ENCODE measurements at regions not wholly inside any gene's neighbourhood (a gene's known extent, or its start where the extent isn't known, plus 50 kb on each side); places are given as distances from the start of the nearest gene placed in this dataset.

DNA sequence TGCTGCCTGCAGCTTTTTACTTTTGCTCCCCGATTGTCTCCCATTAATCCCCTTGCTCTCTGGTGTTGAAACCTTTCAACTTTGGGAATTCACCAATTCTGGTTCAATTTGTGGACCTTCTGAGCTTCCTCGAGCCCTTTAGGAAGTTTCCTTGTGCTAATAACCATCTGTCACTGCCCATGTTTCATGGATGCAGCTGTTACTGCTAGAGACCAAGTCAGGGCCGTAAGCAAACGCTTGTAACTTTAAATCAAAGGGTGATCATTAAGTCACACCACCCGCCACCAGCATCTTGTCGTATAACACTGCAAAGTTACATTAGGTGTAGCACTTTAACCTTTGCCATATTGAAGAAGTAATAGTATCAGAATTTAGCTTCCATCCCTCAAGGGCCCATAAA, 268.3 kb upstream of the SASH1 start:
- Histone ChIP-seq H3K27me3 (ENCODE audit: insufficient read depth, low read length) (no peaks in the 10 kb centered on the region), H3K9ac (ENCODE audit: low read length) (no peak overlapping the region), H3K9me3 (ENCODE audit: control insufficient read depth in 1 of 2, insufficient read depth in 1 of 2, low read depth in 1 of 2, low read length in 2 of 2) (no peaks in the 10 kb centered on the region), H3K4me3 (replicated peaks in 1 of 2; ENCODE audit: low read depth in 1 of 2, low read length in 2 of 2) (no peak overlapping the region), H3K4me2 (ENCODE audit: low read length) (no peak overlapping the region), H3K79me2 (ENCODE audit: insufficient read depth, low read length) (no peaks in the 10 kb centered on the region), H3K4me1 (ENCODE audit: control insufficient read depth in 1 of 2, insufficient read depth in 2 of 2, low read length in 2 of 2) (no peaks in the 10 kb centered on the region), H2AFZ (ENCODE audit: low read depth, low read length, poor library complexity, severe bottlenecking) (no peak overlapping the region), H3K27ac (ENCODE audit: low read depth, low read length) (no peak overlapping the region), H3K36me3 (ENCODE audit: control insufficient read depth in 1 of 2, insufficient read depth in 2 of 2, low read length in 2 of 2) (no peaks in the 10 kb centered on the region), H4K20me1 (ENCODE audit: insufficient read depth) (no peaks in the 10 kb centered on the region), H3K9me2 (ENCODE audit: insufficient read depth) (no peaks in the 10 kb centered on the region)
- ChIA-PET POLR2A (no interaction called here), RAD21 (ENCODE audit: low non-redundant PET in 1 of 2, low total read pairs in 2 of 2, uncharacterized antibody in 2 of 2, unreplicated experiment in 2 of 2) (no interaction called here), CTCF (no interaction called here)
- BruUV-seq (replicated peaks) = no TSS peak
- TF ChIP-seq YY1 (IDR thresholded peaks at IDR 0.05; ENCODE audit: extremely low read depth, insufficient replicate concordance, low read depth, low read length) = no peak
- TF ChIP-seq JUND (IDR thresholded peaks at IDR 0.05) = no peak
- no peak for TF ChIP-seq CBX3 (IDR thresholded peaks at IDR 0.05; ENCODE audit: low read depth)
- TF ChIP-seq POLR2A (IDR thresholded peaks at IDR 0.05; ENCODE audit: borderline replicate concordance, extremely low read depth, insufficient read depth, insufficient read length) = no peak
- TF ChIP-seq ZNF274 (IDR thresholded peaks at IDR 0.05; ENCODE audit: low read depth, low read length) = no peak
- TF ChIP-seq SIN3A (IDR thresholded peaks at IDR 0.05; ENCODE audit: low read depth) = no peak
- TF ChIP-seq POLR2AphosphoS5 (IDR thresholded peaks at IDR 0.05; ENCODE audit: low read depth, low read length) = no peak
- TF ChIP-seq CEBPB (IDR thresholded peaks at IDR 0.05; ENCODE audit: low read depth) = no peak
- TF ChIP-seq EGR1 (IDR thresholded peaks at IDR 0.05; ENCODE audit: low read depth) = no peak
- TF ChIP-seq EZH2 (IDR thresholded peaks at IDR 0.05) = no peak
- TF ChIP-seq SRF (IDR thresholded peaks at IDR 0.05; ENCODE audit: low read depth) = no peak
- TF ChIP-seq EZH2phosphoT487 (IDR thresholded peaks at IDR 0.05; ENCODE audit: borderline replicate concordance) = no peak
- no peak for TF ChIP-seq ELF1 (IDR thresholded peaks at IDR 0.05; ENCODE audit: borderline replicate concordance, low read depth)
- TF ChIP-seq, protein P1, sequence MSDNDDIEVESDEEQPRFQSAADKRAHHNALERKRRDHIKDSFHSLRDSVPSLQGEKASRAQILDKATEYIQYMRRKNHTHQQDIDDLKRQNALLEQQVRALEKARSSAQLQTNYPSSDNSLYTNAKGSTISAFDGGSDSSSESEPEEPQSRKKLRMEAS (IDR thresholded peaks at IDR 0.05) = no peak
- TF ChIP-seq ATF3 (IDR thresholded peaks at IDR 0.05) = no peak
- TF ChIP-seq CTCF (IDR thresholded peaks at IDR 0.05 in 2 of 3, conservative IDR thresholded peaks at IDR 0.05 in 1 of 3; ENCODE audit: borderline replicate concordance in 1 of 3, insufficient read depth in 1 of 3, low read depth in 2 of 3, low read length in 2 of 3) = no peak
- TF ChIP-seq ZFX (IDR thresholded peaks at IDR 0.05) = no peak
- TF ChIP-seq TCF7L2 (IDR thresholded peaks at IDR 0.05; ENCODE audit: borderline replicate concordance, extremely low read depth, insufficient read depth, insufficient read length) = no peak
- ATAC-seq (no peak), DNase-seq (ENCODE audit: low read depth, low spot score) (no peak)
- intact Hi-C loops (cut with micrococcal nuclease) = no loop called here
